Neuronal stem cell (in vitro differentiated cells): ENCODE measurements at regions not wholly inside any gene's neighbourhood (a gene's known extent, or its start where the extent isn't known, plus 50 kb on each side); places are given as distances from the start of the nearest gene placed in this dataset.
"Not testable (repeated sequence)": the region's sequence is repeated elsewhere in the genome, so short reads cannot be mapped to it uniquely, and the experiment has no call there.

Source experiments
- DNase-seq: peaks from one replicate; pipeline ENCODE4 v3.0.0-alpha.2; 2013; ENCODE audit warnings: low spot score
- H2AFZ ChIP-seq: one replicate; pipeline ENCODE4 v1.6.1; 2013; ENCODE audit warnings: mild to moderate bottlenecking, low read length, inconsistent platforms
- H2AK5ac ChIP-seq: 2 replicates; pipeline ENCODE4 v1.6.1; 2013; ENCODE audit warnings: low read depth, mild to moderate bottlenecking, inconsistent platforms, low read length, moderate library complexity, mixed read lengths
- H2BK120ac ChIP-seq: 2 replicates; pipeline ENCODE4 v1.6.1; 2013; ENCODE audit warnings: low read depth, mild to moderate bottlenecking, inconsistent platforms, low read length, moderate library complexity, mixed read lengths
- H2BK12ac ChIP-seq: one replicate; pipeline ENCODE4 v1.6.1; 2013; ENCODE audit warnings: low read length, inconsistent platforms
- H2BK15ac ChIP-seq: 2 replicates; pipeline ENCODE4 v1.6.1; 2013; ENCODE audit warnings: mild to moderate bottlenecking, low read length, inconsistent platforms, mixed read lengths
- H2BK5ac ChIP-seq: one replicate; pipeline ENCODE4 v1.6.1; 2013; ENCODE audit warnings: inconsistent platforms, mild to moderate bottlenecking, low read length, moderate library complexity
- H3K14ac ChIP-seq: one replicate; pipeline ENCODE4 v1.6.1; 2013; ENCODE audit warnings: low read length, inconsistent platforms
- H3K18ac ChIP-seq: 2 replicates; pipeline ENCODE4 v1.6.1; 2013; ENCODE audit warnings: low read length, inconsistent platforms
- H3K23ac ChIP-seq: 2 replicates; pipeline ENCODE4 v1.6.1; 2013; ENCODE audit warnings: low read depth, mild to moderate bottlenecking, mixed read lengths, low read length, inconsistent platforms; ENCODE audit not compliant: poor library complexity
- H3K27ac ChIP-seq: replicated peaks from 3 replicates; pipeline ENCODE4 v1.5.1; 2013; ENCODE audit warnings: low read length, inconsistent platforms
- H3K27me3 ChIP-seq, 3 experiments: 2 replicates each; pipeline ENCODE4 v1.6.1; 2013; ENCODE audit warnings: low read length in 3 of 3, mild to moderate bottlenecking in 2 of 3, inconsistent platforms in 1 of 3, low read depth in 1 of 3, mixed read lengths in 1 of 3, moderate library complexity in 1 of 3; ENCODE audit not compliant: control insufficient read depth in 3 of 3, insufficient read depth in 3 of 3
- H3K36me3 ChIP-seq, 2 donors: replicated peaks in 1 of 2; 2 replicates each; pipeline ENCODE4 v1.6.1; 2013; ENCODE audit warnings: low read length in 2 of 2; ENCODE audit not compliant: control insufficient read depth in 2 of 2, insufficient read depth in 2 of 2
- H3K4ac ChIP-seq: 2 replicates; pipeline ENCODE4 v1.6.1; 2013; ENCODE audit warnings: inconsistent platforms, mild to moderate bottlenecking, low read length, moderate library complexity
- H3K4me1 ChIP-seq, 2 donors: 1 replicate in 1 of 2; 2 replicates in 1 of 2; pipeline ENCODE4 v1.6.1; 2013; ENCODE audit warnings: low read length in 2 of 2, low read depth in 1 of 2; ENCODE audit not compliant: control insufficient read depth in 2 of 2, insufficient read depth in 1 of 2
- H3K4me2 ChIP-seq: one replicate; pipeline ENCODE4 v1.6.1; 2013; ENCODE audit warnings: mild to moderate bottlenecking, low read length, inconsistent platforms; ENCODE audit not compliant: insufficient read depth, poor library complexity, severe bottlenecking
- H3K4me3 ChIP-seq, 2 donors: 2 replicates each; pipeline ENCODE4 v1.5.1; 2013; ENCODE audit warnings: low read length in 2 of 2, mild to moderate bottlenecking in 2 of 2, inconsistent platforms in 1 of 2, moderate library complexity in 1 of 2
- H3K79me1 ChIP-seq: one replicate; pipeline ENCODE4 v1.6.1; 2013; ENCODE audit warnings: low read depth, mild to moderate bottlenecking, inconsistent platforms, low read length, moderate library complexity
- H3K9ac ChIP-seq: one replicate; pipeline ENCODE4 v1.6.1; 2013; ENCODE audit warnings: mild to moderate bottlenecking, low read depth, low read length, inconsistent platforms; ENCODE audit not compliant: poor library complexity
- H3K9me3 ChIP-seq, 2 donors: replicated peaks in 1 of 2; 2 replicates each; pipeline versions ENCODE3 to v1.6.1; 2013; ENCODE audit warnings: low read length in 2 of 2, mild to moderate bottlenecking in 2 of 2, inconsistent platforms in 1 of 2, low read depth in 1 of 2, mixed read lengths in 1 of 2, moderate library complexity in 1 of 2; ENCODE audit not compliant: control insufficient read depth in 2 of 2, insufficient read depth in 1 of 2
- H4K8ac ChIP-seq: one replicate; pipeline ENCODE4 v1.6.1; 2013; ENCODE audit warnings: low read depth, mild to moderate bottlenecking, inconsistent platforms, low read length, moderate library complexity
- H4K91ac ChIP-seq: one replicate; pipeline ENCODE4 v1.6.1; 2013; ENCODE audit warnings: low read length, low read depth, mild to moderate bottlenecking, inconsistent platforms; ENCODE audit not compliant: poor library complexity
- WGBS, 2 donors: extraction: QIAGEN DNeasy Blood & Tissue Kit; methylation state at CpG; one replicate each; pipeline ENCODE4 v1.1.7; 2013; ENCODE audit warnings: missing lambda C conversion rate in 2 of 2, mixed read lengths in 1 of 2; ENCODE audit not compliant: insufficient read length in 2 of 2, insufficient replicate concordance in 1 of 2; ENCODE audit errors: extremely low coverage in 2 of 2; 5-methylcytosine and 5-hydroxymethylcytosine counted together

DNA sequence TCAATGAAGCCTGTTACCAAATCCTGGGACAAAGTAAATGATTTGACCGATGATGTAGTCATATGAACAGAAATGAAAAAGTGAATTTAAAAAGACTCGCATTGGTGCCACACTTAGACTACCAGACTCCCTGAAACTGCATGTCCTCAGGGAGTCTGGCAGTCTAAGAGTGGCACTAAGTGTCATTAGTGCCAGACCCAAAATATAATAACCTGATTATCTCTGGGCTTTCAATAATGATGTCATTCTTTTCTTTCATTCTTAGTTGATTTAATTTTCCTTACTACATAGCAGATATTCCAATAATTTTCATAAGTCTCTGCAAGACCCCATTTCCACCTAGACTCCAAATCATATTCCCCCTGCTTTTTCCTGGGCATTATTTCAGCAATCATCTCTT, 59.0 kb downstream of the OR2K2 start:
- no peak overlapping the region for H3K23ac ChIP-seq

GRCh38 chr9:111266024-111266423, 64.0 kb downstream of the OR2K2 start:
- not testable (repeated sequence) for H3K27ac ChIP-seq, H2BK120ac ChIP-seq, H2AFZ ChIP-seq, H3K4ac ChIP-seq, H3K79me1 ChIP-seq, H3K4me1 ChIP-seq, H3K36me3 ChIP-seq, H2BK15ac ChIP-seq, H2AK5ac ChIP-seq, H2BK5ac ChIP-seq, H2BK12ac ChIP-seq, H4K91ac ChIP-seq, DNase-seq, H3K18ac ChIP-seq, H3K4me2 ChIP-seq, H3K4me3 ChIP-seq, H3K27me3 ChIP-seq, H3K23ac ChIP-seq, H4K8ac ChIP-seq, H3K9me3 ChIP-seq, H3K9ac ChIP-seq, H3K14ac ChIP-seq
- WGBS, 2 donors: no CpG with 5 or more reads among the region's 5 CpGs

More for the DNA sequence above, 59.0 kb downstream of the OR2K2 start:
- H3K9ac ChIP-seq: no peak overlapping the region
- H2BK12ac ChIP-seq: no peak overlapping the region
- H3K18ac ChIP-seq: no peak overlapping the region
- no peak overlapping the region for H4K91ac ChIP-seq
- H2BK120ac ChIP-seq: no peak overlapping the region
- DNase-seq: no peak
- peaks cover under 1 to 2% of the 10 kb centered on the region in 2 donors for H3K9me3 ChIP-seq
- no peak overlapping the region for H3K4me3 ChIP-seq
- no peak overlapping the region for H2AFZ ChIP-seq
- WGBS, 2 donors: no CpG with 5 or more reads among the region's 2 CpGs
- no peak overlapping the region for H2BK5ac ChIP-seq
- no peaks in the 10 kb centered on the region for H3K4me1 ChIP-seq
- H3K27me3 ChIP-seq: peaks cover 0 to 2% (median 0%) of the 10 kb centered on the region in 3 experiments
- H4K8ac ChIP-seq: no peak overlapping the region
- no peaks in the 10 kb centered on the region for H3K36me3 ChIP-seq
- no peak overlapping the region for H2BK15ac ChIP-seq
- H3K4me2 ChIP-seq: no peak overlapping the region
- H3K79me1 ChIP-seq: no peaks in the 10 kb centered on the region
- H3K4ac ChIP-seq: no peak overlapping the region
- H3K14ac ChIP-seq: no peak overlapping the region
- H2AK5ac ChIP-seq: no peak overlapping the region
- H3K27ac ChIP-seq: no peak overlapping the region

- no peaks in the 10 kb centered on the region for H3K79me1 ChIP-seq
- peaks cover 0 to 1% (median 0%) of the 10 kb centered on the region in 3 experiments for H3K27me3 ChIP-seq
- peak overlapping the region; percentile 24 for H2AFZ ChIP-seq
- no peak overlapping the region for H2BK120ac ChIP-seq
- H3K36me3 ChIP-seq: no peaks in the 10 kb centered on the region
- H2BK15ac ChIP-seq: no peak overlapping the region
- no peak overlapping the region for H3K18ac ChIP-seq
- H2BK12ac ChIP-seq: no peak overlapping the region
- H3K4ac ChIP-seq: no peak overlapping the region
- no peak overlapping the region for H3K4me2 ChIP-seq
- no peak overlapping the region for H3K23ac ChIP-seq
- peaks cover 3 to 6% of the 10 kb centered on the region in 2 donors for H3K9me3 ChIP-seq
- H2BK5ac ChIP-seq: no peak overlapping the region
- peaks cover 2 to 3% of the 10 kb centered on the region in 2 donors for H3K4me1 ChIP-seq
- H4K91ac ChIP-seq: no peak overlapping the region
- no peak overlapping the region for H3K27ac ChIP-seq
- no peak overlapping the region for H2AK5ac ChIP-seq
- H3K14ac ChIP-seq: no peak overlapping the region
- no CpG with 5 or more reads among the region's 7 CpGs for WGBS, 2 donors
- no peak overlapping the region for H4K8ac ChIP-seq
- no peak for DNase-seq
- no peak overlapping the region for H3K4me3 ChIP-seq
- H3K9ac ChIP-seq: no peak overlapping the region
These were observed 66.9 kb downstream of the OR2K2 start for GRCh38 chr9:111263116-111263515.

DNA sequence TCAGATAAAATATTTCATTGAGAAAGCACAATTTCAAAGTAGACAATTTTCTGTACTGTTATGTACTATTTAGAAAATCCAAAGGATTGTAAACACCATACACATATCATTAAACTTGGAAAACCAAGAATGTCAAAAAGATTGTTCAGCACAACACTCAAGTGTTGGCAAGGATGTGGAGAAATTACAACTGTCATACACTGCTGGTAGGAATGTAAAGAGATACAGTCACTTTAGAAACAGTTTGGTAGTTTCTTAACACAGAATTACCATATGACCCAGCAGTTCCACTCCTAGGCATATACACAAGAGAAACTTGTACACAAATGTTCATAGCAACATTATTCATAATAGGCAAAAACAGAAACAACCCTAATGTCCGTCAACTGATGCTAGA, 71.2 kb downstream of the OR2K2 start:
- Histone ChIP-seq H3K18ac (no peak overlapping the region), H3K9ac (no peak overlapping the region), H2BK5ac (no peak overlapping the region), H3K4ac (no peak overlapping the region), H2BK15ac (no peak overlapping the region), H3K4me3 (no peak overlapping the region), H3K27me3 (peaks cover 0 to 1% (median 0%) of the 10 kb centered on the region in 3 experiments), H3K14ac (no peak overlapping the region), H2BK12ac (no peak overlapping the region), H2BK120ac (no peak overlapping the region), H4K91ac (no peak overlapping the region), H3K9me3 (peaks cover 0 to 1% of the 10 kb centered on the region in 2 donors), H3K36me3 (no peaks in the 10 kb centered on the region), H3K4me1 (peaks cover 2 to 3% of the 10 kb centered on the region in 2 donors), H3K27ac (no peak overlapping the region), H3K23ac (no peak overlapping the region), H2AK5ac (no peak overlapping the region), H2AFZ (no peak overlapping the region), H3K4me2 (no peak overlapping the region), H3K79me1 (no peaks in the 10 kb centered on the region), H4K8ac (no peak overlapping the region)
- no peak for DNase-seq
- WGBS, 2 donors: no CpG with 5 or more reads among the region's 1 CpG
